ENCODE measurements at regions not wholly inside any gene's neighbourhood (a gene's known extent, or its start where the extent isn't known, plus 50 kb on each side); places are given as distances from the start of the nearest gene placed in this dataset.

GRCh38 chr1:209076688-209077087 lies 506.8 kb upstream of the CAMK1G start:
- no peak for TF ChIP-seq EZH2 (IDR thresholded peaks at IDR 0.05; ENCODE audit: low read depth, unreplicated experiment)
- peak; percentile 62 to 90 for TF ChIP-seq CTCF (conservative IDR thresholded peaks at IDR 0.05; ENCODE audit: low read depth in 2 of 2)
- TF ChIP-seq REST (IDR thresholded peaks at IDR 0.05; ENCODE audit: unreplicated experiment): no peak
- no peak for TF ChIP-seq EZH2phosphoT487 (IDR thresholded peaks at IDR 0.05; ENCODE audit: unreplicated experiment)
- no peak for TF ChIP-seq ZNF331 (CRISPR knock-in tag; IDR thresholded peaks at IDR 0.05; ENCODE audit: low read depth)
- TF ChIP-seq CREB1 (CRISPR knock-in tag; IDR thresholded peaks at IDR 0.05; ENCODE audit: low read depth): no peak
- no peak for TF ChIP-seq JUNB (IDR thresholded peaks at IDR 0.05; ENCODE audit: unreplicated experiment)
- no peak for TF ChIP-seq POLR2AphosphoS5 (IDR thresholded peaks at IDR 0.05; ENCODE audit: low read depth)
- no peak for TF ChIP-seq NANOG (IDR thresholded peaks at IDR 0.05; ENCODE audit: borderline replicate concordance)
- no peak for TF ChIP-seq STAT1 (IDR thresholded peaks at IDR 0.05; ENCODE audit: unreplicated experiment)

All from GM23338 (cell line).